ENCODE measurements at regions not wholly inside any gene's neighbourhood (a gene's known extent, or its start where the extent isn't known, plus 50 kb on each side); places are given as distances from the start of the nearest gene placed in this dataset.

- TF ChIP-seq CTCF (IDR thresholded peaks at IDR 0.05) = no peak
- TF ChIP-seq POLR2A (IDR thresholded peaks at IDR 0.05) = no peak
- no peak for TF ChIP-seq EP300 (IDR thresholded peaks at IDR 0.05)
These were observed 51.7 kb upstream of the MRPS6 start for GRCh38 chr21:34021726-34022125.
